KMS-11 (cell line): ENCODE measurements at regions not wholly inside any gene's neighbourhood (a gene's known extent, or its start where the extent isn't known, plus 50 kb on each side); places are given as distances from the start of the nearest gene placed in this dataset.

Experiments used
- H2AFZ ChIP-seq: fragments of 200-600 bp; sonication (generic); 2 replicates; pipeline ENCODE4 v1.6.1; 2016; ENCODE audit warnings: antibody characterized with exemption, mixed run types, low read depth
- H3K27ac ChIP-seq: fragments of 200-600 bp; sonication (generic); 2 replicates; pipeline ENCODE4 v1.6.1; 2016; ENCODE audit warnings: mild to moderate bottlenecking, mixed run types
- H3K27me3 ChIP-seq: fragments of 200-600 bp; sonication (generic); 2 replicates; pipeline ENCODE4 v1.6.1; 2017; ENCODE audit warnings: mild to moderate bottlenecking, low read depth, mixed run types, moderate library complexity; ENCODE audit not compliant: insufficient read depth
- H3K36me3 ChIP-seq: fragments of 200-600 bp; sonication (generic); 2 replicates; pipeline ENCODE4 v1.6.1; 2017; ENCODE audit warnings: mild to moderate bottlenecking, mixed run types; ENCODE audit not compliant: insufficient read depth
- H3K4me1 ChIP-seq: fragments of 200-600 bp; sonication (generic); 2 replicates; pipeline ENCODE4 v1.6.1; 2016; ENCODE audit warnings: mild to moderate bottlenecking, low read depth, mixed run types; ENCODE audit not compliant: poor library complexity, severe bottlenecking
- H3K4me2 ChIP-seq: fragments of 200-600 bp; sonication (generic); 2 replicates; pipeline ENCODE4 v1.7.0; 2016; ENCODE audit warnings: mild to moderate bottlenecking, mixed run types
- H3K4me3 ChIP-seq: fragments of 200-600 bp; sonication (generic); IDR thresholded peaks from 2 replicates; pipeline ENCODE4 v1.6.1; 2017; ENCODE audit warnings: low read depth, low read length, mixed read lengths; ENCODE audit not compliant: insufficient read depth
- H3K79me2 ChIP-seq: fragments of 200-600 bp; sonication (generic); 2 replicates; pipeline ENCODE4 v1.6.1; 2016; ENCODE audit warnings: low read depth, mixed run types; ENCODE audit not compliant: insufficient read depth
- H3K9ac ChIP-seq: fragments of 200-600 bp; sonication (generic); 2 replicates; pipeline ENCODE4 v1.6.1; 2016; ENCODE audit warnings: mild to moderate bottlenecking, mixed run types
- H4K20me1 ChIP-seq: fragments of 200-600 bp; sonication (generic); 2 replicates; pipeline ENCODE4 v1.6.1; 2016; ENCODE audit warnings: mild to moderate bottlenecking, mixed run types; ENCODE audit not compliant: insufficient read depth
- CTCF ChIP-seq: fragments of 200-600 bp; sonication (generic); conservative IDR thresholded peaks from 2 replicates; pipeline ENCODE4 v1.6.1; 2017; ENCODE audit warnings: low read depth, mild to moderate bottlenecking, antibody characterized with exemption, low read length, moderate library complexity, mixed read lengths

GRCh38 chr4:34850968-34851367 lies 1393.3 kb downstream of the ARAP2 start:
- Histone ChIP-seq H3K79me2 (no peaks in the 10 kb centered on the region), H4K20me1 (no peaks in the 10 kb centered on the region), H3K4me3 (no peak overlapping the region), H3K4me1 (no peaks in the 10 kb centered on the region), H3K9ac (no peak overlapping the region), H3K27me3 (no peaks in the 10 kb centered on the region), H3K4me2 (no peak overlapping the region), H3K27ac (no peak overlapping the region), H3K36me3 (no peaks in the 10 kb centered on the region), H2AFZ (no peak overlapping the region)
- TF ChIP-seq CTCF, result no peak

DNA sequence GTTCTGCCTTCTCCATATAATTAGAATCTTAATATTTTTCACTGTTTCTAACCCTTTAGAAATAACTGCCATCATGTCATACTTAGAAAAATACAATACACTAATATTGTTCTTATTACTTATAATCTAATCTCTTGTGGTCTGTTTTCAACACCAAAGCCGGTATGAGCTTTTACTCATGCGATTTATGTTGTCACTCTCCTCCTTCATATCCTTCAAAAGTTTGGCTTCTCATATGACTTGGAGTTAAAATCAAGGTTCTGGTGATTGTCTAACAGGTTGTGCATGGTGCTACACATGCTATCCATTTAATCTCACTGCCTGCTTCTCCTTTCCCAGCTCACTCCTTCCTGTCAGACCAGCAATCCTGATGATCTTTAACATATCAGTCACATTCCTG lies 1392.9 kb downstream of the ARAP2 start:
- Histone ChIP-seq H3K4me2 (no peak overlapping the region), H3K27me3 (no peaks in the 10 kb centered on the region), H3K9ac (no peak overlapping the region), H3K27ac (no peak overlapping the region), H3K79me2 (no peaks in the 10 kb centered on the region), H3K4me1 (no peaks in the 10 kb centered on the region), H3K4me3 (no peak overlapping the region), H4K20me1 (no peaks in the 10 kb centered on the region), H3K36me3 (no peaks in the 10 kb centered on the region), H2AFZ (no peak overlapping the region)
- no peak for TF ChIP-seq CTCF

DNA sequence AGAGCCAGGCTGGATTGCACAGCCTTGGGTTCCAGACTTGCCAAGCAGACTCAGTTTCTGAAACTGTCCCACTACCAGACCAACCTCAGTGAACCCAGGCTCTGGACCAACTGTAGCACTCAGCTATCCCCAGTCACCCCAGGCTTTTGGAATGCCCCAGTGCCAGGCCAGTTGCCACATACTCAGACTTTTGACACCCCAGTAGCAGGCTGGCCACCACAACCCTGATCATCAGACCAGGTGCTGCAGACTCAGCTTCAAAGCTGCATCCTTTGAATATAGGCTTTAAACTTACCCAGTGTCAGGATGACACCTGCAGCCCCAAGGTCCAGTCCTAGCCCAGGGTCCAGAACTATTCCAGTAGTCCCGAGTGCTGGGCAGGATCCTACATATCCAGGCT lies 1389.9 kb downstream of the ARAP2 start:
- Histone ChIP-seq H3K27me3 (no peaks in the 10 kb centered on the region), H4K20me1 (no peaks in the 10 kb centered on the region), H3K4me1 (no peaks in the 10 kb centered on the region), H2AFZ (no peak overlapping the region), H3K79me2 (no peaks in the 10 kb centered on the region), H3K27ac (no peak overlapping the region), H3K36me3 (no peaks in the 10 kb centered on the region), H3K4me3 (no peak overlapping the region), H3K4me2 (no peak overlapping the region), H3K9ac (no peak overlapping the region)
- no peak for TF ChIP-seq CTCF

- no peaks in the 10 kb centered on the region for H3K36me3 ChIP-seq
- no peak overlapping the region for H3K27ac ChIP-seq
- no peak overlapping the region for H3K4me2 ChIP-seq
- TF ChIP-seq CTCF, result no peak
- H3K27me3 ChIP-seq, result no peaks in the 10 kb centered on the region
- H3K79me2 ChIP-seq, result no peaks in the 10 kb centered on the region
- no peak overlapping the region for H3K9ac ChIP-seq
- no peak overlapping the region for H2AFZ ChIP-seq
- no peak overlapping the region for H3K4me3 ChIP-seq
- no peaks in the 10 kb centered on the region for H3K4me1 ChIP-seq
- no peaks in the 10 kb centered on the region for H4K20me1 ChIP-seq
Measured at GRCh38 chr4:34861666-34862065, 1382.6 kb downstream of the ARAP2 start.

GRCh38 chr4:34878961-34879360 lies 1365.4 kb downstream of the ARAP2 start:
- no peak for TF ChIP-seq CTCF
- no peak overlapping the region for H3K4me2 ChIP-seq
- H2AFZ ChIP-seq, result no peak overlapping the region
- no peak overlapping the region for H3K27ac ChIP-seq
- H4K20me1 ChIP-seq, result no peaks in the 10 kb centered on the region
- no peaks in the 10 kb centered on the region for H3K4me1 ChIP-seq
- no peak overlapping the region for H3K9ac ChIP-seq
- H3K36me3 ChIP-seq, result no peaks in the 10 kb centered on the region
- no peak overlapping the region for H3K4me3 ChIP-seq
- no peaks in the 10 kb centered on the region for H3K79me2 ChIP-seq
- no peaks in the 10 kb centered on the region for H3K27me3 ChIP-seq
